GM19455 (cell line): ENCODE measurements at regions not wholly inside any gene's neighbourhood (a gene's known extent, or its start where the extent isn't known, plus 50 kb on each side); places are given as distances from the start of the nearest gene placed in this dataset.

Experiments
- ATAC-seq: cut with Tn5 transposase; IDR thresholded peaks from one replicate; pipeline ENCODE4 v1.9.1; 2021; ENCODE audit not compliant: unreplicated experiment

- no peak for ATAC-seq
Observed at GRCh38 chr5:15447209-15447608, 52.8 kb upstream of the FBXL7 start.

- ATAC-seq, result no peak
Observed at GRCh38 chr5:15446552-15446951, 53.4 kb upstream of the FBXL7 start.

GRCh38 chr5:15442193-15442570 is 57.8 kb upstream of the FBXL7 start:
- peak; percentile 26 for ATAC-seq

GRCh38 chr5:15441433-15442192 is 58.4 kb upstream of the FBXL7 start:
- peak; percentile 59 for ATAC-seq

- ATAC-seq, result no peak
Observed at GRCh38 chr5:15440434-15440833, 59.5 kb upstream of the FBXL7 start.

GRCh38 chr5:15439801-15440200 is 60.2 kb upstream of the FBXL7 start:
- ATAC-seq, result no peak

GRCh38 chr5:15433709-15434108 is 66.3 kb upstream of the FBXL7 start:
- ATAC-seq, result no peak

- no peak for ATAC-seq
Observed at GRCh38 chr5:15431923-15432322, 68.1 kb upstream of the FBXL7 start.

- ATAC-seq, result no peak
Observed at GRCh38 chr5:15425766-15426165, 74.2 kb upstream of the FBXL7 start.

GRCh38 chr5:15424769-15425168 is 75.2 kb upstream of the FBXL7 start:
- no peak for ATAC-seq

GRCh38 chr5:15421921-15422412 is 78.0 kb upstream of the FBXL7 start:
- ATAC-seq, result no peak

GRCh38 chr5:15421381-15421780 is 78.6 kb upstream of the FBXL7 start:
- ATAC-seq, result no peak

- ATAC-seq, result no peak
Observed at GRCh38 chr5:15420201-15420600, 79.8 kb upstream of the FBXL7 start.

- ATAC-seq, result no peak
Observed at GRCh38 chr5:15417156-15417555, 82.8 kb upstream of the FBXL7 start.

- ATAC-seq, result no peak
Observed at GRCh38 chr5:15406478-15406877, 93.5 kb upstream of the FBXL7 start.

- ATAC-seq, result no peak
Observed at GRCh38 chr5:15393146-15393545, 106.8 kb upstream of the FBXL7 start.

- no peak for ATAC-seq
Observed at GRCh38 chr5:15391704-15392397, 108.1 kb upstream of the FBXL7 start.

- ATAC-seq, result no peak
Observed at GRCh38 chr5:15388866-15389265, 111.1 kb upstream of the FBXL7 start.

- ATAC-seq, result no peak
Observed at GRCh38 chr5:15387931-15388524, 112.0 kb upstream of the FBXL7 start.

GRCh38 chr5:15386122-15386521 is 113.9 kb upstream of the FBXL7 start:
- no peak for ATAC-seq

- no peak for ATAC-seq
Observed at GRCh38 chr5:15385553-15385952, 114.4 kb upstream of the FBXL7 start.

GRCh38 chr5:15385037-15385436 is 114.9 kb upstream of the FBXL7 start:
- no peak for ATAC-seq
